ENCODE measurements at regions not wholly inside any gene's neighbourhood (a gene's known extent, or its start where the extent isn't known, plus 50 kb on each side); places are given as distances from the start of the nearest gene placed in this dataset.
"Not testable (repeated sequence)": the region's sequence is repeated elsewhere in the genome, so short reads cannot be mapped to it uniquely, and the experiment has no call there.

DNA sequence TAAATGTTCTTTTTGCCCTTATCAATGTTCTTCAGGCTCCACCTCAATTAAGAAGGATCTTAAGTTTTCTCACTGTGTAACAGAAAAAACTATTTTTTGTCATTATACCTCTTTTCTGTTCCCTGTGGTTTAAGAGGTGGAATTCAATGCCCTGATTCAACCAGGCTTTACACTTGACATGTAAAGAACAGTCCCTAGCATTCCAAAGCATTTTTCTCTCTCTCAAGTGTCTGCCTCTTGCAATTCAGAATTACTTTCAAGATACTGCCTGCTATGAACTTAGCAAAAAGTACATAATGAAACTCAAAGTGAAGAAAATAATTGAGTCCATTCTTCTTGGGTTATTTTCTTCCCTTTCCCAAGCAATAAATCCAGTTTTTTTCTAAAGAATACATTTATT lies 160.6 kb upstream of the NOL4 start:
- DNase-seq (ENCODE audit: low read depth in 4 of 6, low spot score in 6 of 6) = no peak
- H3K27ac ChIP-seq (ENCODE audit: low read depth, low read length) = no peak overlapping the region
- no peak overlapping the region for H3K4me3 ChIP-seq (ENCODE audit: low read depth, low read length)
- H3K27me3 ChIP-seq (ENCODE audit: control insufficient read depth, insufficient read depth, low read length) = no peaks in the 10 kb centered on the region
- H3K9me3 ChIP-seq (ENCODE audit: control insufficient read depth, insufficient read depth, low read length) = peaks cover 2% of the 10 kb centered on the region
- H3K4me1 ChIP-seq (ENCODE audit: control insufficient read depth, insufficient read depth, low read length) = no peaks in the 10 kb centered on the region
- no peaks in the 10 kb centered on the region for H3K36me3 ChIP-seq (ENCODE audit: control insufficient read depth, insufficient read depth, low read length)

DNA sequence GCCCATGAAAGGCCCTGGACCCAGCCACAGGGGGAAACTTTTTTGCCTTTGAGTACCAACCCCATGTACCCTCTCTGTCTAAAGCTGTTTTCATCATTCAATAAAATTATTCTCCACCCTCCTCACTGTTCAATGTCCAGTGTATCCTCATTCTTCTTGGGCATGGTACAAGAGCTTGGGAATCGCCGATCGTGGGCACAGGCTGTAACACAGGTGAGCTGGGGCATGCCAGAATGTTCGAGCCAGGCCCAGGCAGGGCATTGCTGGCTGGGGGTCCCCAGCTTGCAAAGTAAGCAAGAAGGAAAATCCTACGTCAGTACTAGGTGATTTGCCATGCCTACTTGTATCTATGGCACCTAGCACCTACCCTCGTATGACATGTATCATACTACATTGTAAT lies 162.1 kb upstream of the NOL4 start:
- WGBS (ENCODE audit: insufficient coverage) = 96% methylated on average over 4 of the region's 6 CpGs
- no peak overlapping the region for H3K4me3 ChIP-seq (ENCODE audit: low read depth, low read length)

GRCh38 chr18:34397286-34397896 lies 172.7 kb upstream of the NOL4 start:
- Histone ChIP-seq H3K4me3 (ENCODE audit: low read depth, low read length) (no peak overlapping the region), H3K9me3 (ENCODE audit: control insufficient read depth, insufficient read depth, low read length) (peaks cover 3% of the 10 kb centered on the region), H3K27ac (ENCODE audit: low read depth, low read length) (no peak overlapping the region), H3K36me3 (ENCODE audit: control insufficient read depth, insufficient read depth, low read length) (no peaks in the 10 kb centered on the region), H3K4me1 (ENCODE audit: control insufficient read depth, insufficient read depth, low read length) (no peaks in the 10 kb centered on the region), H3K27me3 (ENCODE audit: control insufficient read depth, insufficient read depth, low read length) (no peaks in the 10 kb centered on the region)
- DNase-seq (ENCODE audit: low read depth in 4 of 6, low spot score in 6 of 6) = no peak
- no CpG with 5 or more reads among the region's 2 CpGs for WGBS (ENCODE audit: insufficient coverage)

More for the DNA sequence above, 162.1 kb upstream of the NOL4 start:
- no peaks in the 10 kb centered on the region for H3K4me1 ChIP-seq (ENCODE audit: control insufficient read depth, insufficient read depth, low read length)
- no peaks in the 10 kb centered on the region for H3K27me3 ChIP-seq (ENCODE audit: control insufficient read depth, insufficient read depth, low read length)
- DNase-seq (ENCODE audit: low read depth in 4 of 6, low spot score in 6 of 6) = no peak
- no peak overlapping the region for H3K27ac ChIP-seq (ENCODE audit: low read depth, low read length)
- no peaks in the 10 kb centered on the region for H3K36me3 ChIP-seq (ENCODE audit: control insufficient read depth, insufficient read depth, low read length)
- peaks cover 2% of the 10 kb centered on the region for H3K9me3 ChIP-seq (ENCODE audit: control insufficient read depth, insufficient read depth, low read length)

GRCh38 chr18:34399892-34400291 lies 175.2 kb upstream of the NOL4 start:
- no peak for DNase-seq (ENCODE audit: low read depth in 4 of 6, low spot score in 6 of 6)
- WGBS (ENCODE audit: insufficient coverage) = no CpG with 5 or more reads among the region's 3 CpGs

GRCh38 chr18:34400834-34401233 lies 176.1 kb upstream of the NOL4 start:
- peaks cover 1% of the 10 kb centered on the region for H3K9me3 ChIP-seq (ENCODE audit: control insufficient read depth, insufficient read depth, low read length)
- no peak for DNase-seq (ENCODE audit: low read depth in 4 of 6, low spot score in 6 of 6)
- H3K4me1 ChIP-seq (ENCODE audit: control insufficient read depth, insufficient read depth, low read length) = no peaks in the 10 kb centered on the region
- WGBS (ENCODE audit: insufficient coverage) = no CpG with 5 or more reads among the region's 1 CpG
- H3K27ac ChIP-seq (ENCODE audit: low read depth, low read length) = no peak overlapping the region
- no peaks in the 10 kb centered on the region for H3K27me3 ChIP-seq (ENCODE audit: control insufficient read depth, insufficient read depth, low read length)
- no peaks in the 10 kb centered on the region for H3K36me3 ChIP-seq (ENCODE audit: control insufficient read depth, insufficient read depth, low read length)
- H3K4me3 ChIP-seq (ENCODE audit: low read depth, low read length) = no peak overlapping the region

More at GRCh38 chr18:34399892-34400291, 175.2 kb upstream of the NOL4 start:
- H3K4me3 ChIP-seq (ENCODE audit: low read depth, low read length) = no peak overlapping the region
- H3K4me1 ChIP-seq (ENCODE audit: control insufficient read depth, insufficient read depth, low read length) = no peaks in the 10 kb centered on the region
- no peaks in the 10 kb centered on the region for H3K36me3 ChIP-seq (ENCODE audit: control insufficient read depth, insufficient read depth, low read length)
- peaks cover 1% of the 10 kb centered on the region for H3K9me3 ChIP-seq (ENCODE audit: control insufficient read depth, insufficient read depth, low read length)
- no peaks in the 10 kb centered on the region for H3K27me3 ChIP-seq (ENCODE audit: control insufficient read depth, insufficient read depth, low read length)
- no peak overlapping the region for H3K27ac ChIP-seq (ENCODE audit: low read depth, low read length)

- DNase-seq (ENCODE audit: low read depth in 4 of 6, low spot score in 6 of 6) = no peak
- H3K9me3 ChIP-seq (ENCODE audit: control insufficient read depth, insufficient read depth, low read length) = no peaks in the 10 kb centered on the region
- no peaks in the 10 kb centered on the region for H3K4me1 ChIP-seq (ENCODE audit: control insufficient read depth, insufficient read depth, low read length)
- no CpG with 5 or more reads among the region's 2 CpGs for whole genome bisulfite sequencing (ENCODE audit: insufficient coverage)
- no peaks in the 10 kb centered on the region for H3K36me3 ChIP-seq (ENCODE audit: control insufficient read depth, insufficient read depth, low read length)
- H3K27ac ChIP-seq (ENCODE audit: low read depth, low read length) = no peak overlapping the region
- H3K27me3 ChIP-seq (ENCODE audit: control insufficient read depth, insufficient read depth, low read length) = no peaks in the 10 kb centered on the region
- no peak overlapping the region for H3K4me3 ChIP-seq (ENCODE audit: low read depth, low read length)
These were observed 177.1 kb upstream of the NOL4 start for GRCh38 chr18:34401775-34402174.

GRCh38 chr18:34407471-34407870 lies 182.8 kb upstream of the NOL4 start:
- H3K4me3 ChIP-seq (ENCODE audit: low read depth, low read length); H3K36me3 ChIP-seq (ENCODE audit: control insufficient read depth, insufficient read depth, low read length); H3K4me1 ChIP-seq (ENCODE audit: control insufficient read depth, insufficient read depth, low read length); H3K9me3 ChIP-seq (ENCODE audit: control insufficient read depth, insufficient read depth, low read length); DNase-seq (ENCODE audit: low read depth in 4 of 6, low spot score in 6 of 6); H3K27ac ChIP-seq (ENCODE audit: low read depth, low read length); H3K27me3 ChIP-seq (ENCODE audit: control insufficient read depth, insufficient read depth, low read length): not testable (repeated sequence)
- WGBS (ENCODE audit: insufficient coverage) = 97% methylated on average over 11 of the region's 12 CpGs

- Histone ChIP-seq H3K4me3 (ENCODE audit: low read depth, low read length) (no peak overlapping the region), H3K36me3 (ENCODE audit: control insufficient read depth, insufficient read depth, low read length) (no peaks in the 10 kb centered on the region), H3K27ac (ENCODE audit: low read depth, low read length) (no peak overlapping the region), H3K4me1 (ENCODE audit: control insufficient read depth, insufficient read depth, low read length) (no peaks in the 10 kb centered on the region), H3K27me3 (ENCODE audit: control insufficient read depth, insufficient read depth, low read length) (no peaks in the 10 kb centered on the region), H3K9me3 (ENCODE audit: control insufficient read depth, insufficient read depth, low read length) (no peaks in the 10 kb centered on the region)
- WGBS (ENCODE audit: insufficient coverage) = 75% methylated on average over 1 of the region's 1 CpG
- DNase-seq (ENCODE audit: low read depth in 4 of 6, low spot score in 6 of 6) = no peak
These were observed 187.2 kb upstream of the NOL4 start for GRCh38 chr18:34411952-34412351.

DNA sequence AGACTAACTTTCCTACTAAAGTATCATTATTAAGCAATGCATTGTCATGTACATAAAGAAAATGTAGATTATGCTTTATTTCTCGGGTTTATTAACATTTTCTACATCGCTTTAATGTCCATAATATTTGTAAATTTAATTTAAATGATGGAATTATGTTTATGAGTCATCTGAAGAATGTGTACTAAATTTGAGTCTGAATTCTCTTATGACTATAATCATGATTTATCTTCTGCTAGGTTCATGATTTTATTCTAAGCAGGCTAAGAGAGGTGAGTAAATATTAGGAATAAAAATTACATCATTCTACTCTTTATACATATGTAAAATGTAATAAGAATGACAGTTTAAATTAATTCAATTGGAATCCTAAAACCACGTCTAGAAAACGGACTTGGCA lies 206.3 kb upstream of the NOL4 start:
- Histone ChIP-seq H3K9me3 (ENCODE audit: control insufficient read depth, insufficient read depth, low read length) (no peaks in the 10 kb centered on the region), H3K4me1 (ENCODE audit: control insufficient read depth, insufficient read depth, low read length) (no peaks in the 10 kb centered on the region), H3K36me3 (ENCODE audit: control insufficient read depth, insufficient read depth, low read length) (no peaks in the 10 kb centered on the region), H3K27ac (ENCODE audit: low read depth, low read length) (no peak overlapping the region), H3K4me3 (ENCODE audit: low read depth, low read length) (no peak overlapping the region), H3K27me3 (ENCODE audit: control insufficient read depth, insufficient read depth, low read length) (no peaks in the 10 kb centered on the region)
- 80% methylated on average over 1 of the region's 4 CpGs for whole genome bisulfite sequencing (ENCODE audit: insufficient coverage)
- no peak for DNase-seq (ENCODE audit: low read depth in 4 of 6, low spot score in 6 of 6)

GRCh38 chr18:34444622-34445021 lies 219.9 kb upstream of the NOL4 start:
- no peaks in the 10 kb centered on the region for H3K27me3 ChIP-seq (ENCODE audit: control insufficient read depth, insufficient read depth, low read length)
- H3K4me1 ChIP-seq (ENCODE audit: control insufficient read depth, insufficient read depth, low read length) = no peaks in the 10 kb centered on the region
- no peak overlapping the region for H3K27ac ChIP-seq (ENCODE audit: low read depth, low read length)
- no peaks in the 10 kb centered on the region for H3K36me3 ChIP-seq (ENCODE audit: control insufficient read depth, insufficient read depth, low read length)
- no CpG with 5 or more reads among the region's 2 CpGs for WGBS (ENCODE audit: insufficient coverage)
- DNase-seq (ENCODE audit: low read depth in 4 of 6, low spot score in 6 of 6) = no peak
- no peaks in the 10 kb centered on the region for H3K9me3 ChIP-seq (ENCODE audit: control insufficient read depth, insufficient read depth, low read length)
- H3K4me3 ChIP-seq (ENCODE audit: low read depth, low read length) = no peak overlapping the region
